ENCODE measurements at regions not wholly inside any gene's neighbourhood (a gene's known extent, or its start where the extent isn't known, plus 50 kb on each side); places are given as distances from the start of the nearest gene placed in this dataset.

GRCh38 chr14:30158299-30158698 is 230.7 kb upstream of the PRKD1 start:
- no peaks in the 10 kb centered on the region for H3K36me3 Mint-ChIP-seq
- peaks cover 49% of the 10 kb centered on the region for H3K27me3 Mint-ChIP-seq
- peaks cover 7% of the 10 kb centered on the region for H3K4me1 Mint-ChIP-seq (ENCODE audit: unreplicated experiment)
- H3K27ac Mint-ChIP-seq: no peak overlapping the region
- H3K9me3 Mint-ChIP-seq: no peaks in the 10 kb centered on the region
- TF ChIP-seq, protein P1, sequence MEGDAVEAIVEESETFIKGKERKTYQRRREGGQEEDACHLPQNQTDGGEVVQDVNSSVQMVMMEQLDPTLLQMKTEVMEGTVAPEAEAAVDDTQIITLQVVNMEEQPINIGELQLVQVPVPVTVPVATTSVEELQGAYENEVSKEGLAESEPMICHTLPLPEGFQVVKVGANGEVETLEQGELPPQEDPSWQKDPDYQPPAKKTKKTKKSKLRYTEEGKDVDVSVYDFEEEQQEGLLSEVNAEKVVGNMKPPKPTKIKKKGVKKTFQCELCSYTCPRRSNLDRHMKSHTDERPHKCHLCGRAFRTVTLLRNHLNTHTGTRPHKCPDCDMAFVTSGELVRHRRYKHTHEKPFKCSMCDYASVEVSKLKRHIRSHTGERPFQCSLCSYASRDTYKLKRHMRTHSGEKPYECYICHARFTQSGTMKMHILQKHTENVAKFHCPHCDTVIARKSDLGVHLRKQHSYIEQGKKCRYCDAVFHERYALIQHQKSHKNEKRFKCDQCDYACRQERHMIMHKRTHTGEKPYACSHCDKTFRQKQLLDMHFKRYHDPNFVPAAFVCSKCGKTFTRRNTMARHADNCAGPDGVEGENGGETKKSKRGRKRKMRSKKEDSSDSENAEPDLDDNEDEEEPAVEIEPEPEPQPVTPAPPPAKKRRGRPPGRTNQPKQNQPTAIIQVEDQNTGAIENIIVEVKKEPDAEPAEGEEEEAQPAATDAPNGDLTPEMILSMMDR (conservative IDR thresholded peaks at IDR 0.05): no peak
- H3K4me3 Mint-ChIP-seq: no peak overlapping the region
- DNase-seq (ENCODE audit: extremely low spot score, unreplicated experiment): no peak

DNA sequence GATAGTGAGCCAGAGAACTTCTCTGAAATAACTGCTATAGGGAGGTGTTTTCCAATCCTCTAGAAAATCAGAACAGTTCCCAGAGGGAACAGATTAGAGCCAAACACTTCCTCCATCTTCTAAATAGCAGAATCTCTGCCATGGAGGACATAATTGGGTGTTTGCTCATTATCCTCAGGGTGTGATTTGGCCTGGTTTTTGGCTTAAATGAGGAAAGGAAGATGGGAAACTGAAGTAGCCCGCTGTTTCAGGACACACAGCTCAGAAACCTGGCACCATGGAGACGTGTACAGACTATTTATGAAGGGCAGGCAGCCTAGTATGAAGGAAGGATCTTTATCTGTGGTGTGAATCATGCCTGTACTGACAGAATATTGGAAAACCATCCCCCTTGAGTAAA is 231.7 kb upstream of the PRKD1 start:
- Mint-ChIP-seq H3K4me3 (no peak overlapping the region), H3K4me1 (ENCODE audit: unreplicated experiment) (peaks cover 7% of the 10 kb centered on the region), H3K36me3 (no peaks in the 10 kb centered on the region), H3K27me3 (peaks cover 48% of the 10 kb centered on the region), H3K9me3 (no peaks in the 10 kb centered on the region), H3K27ac (no peak overlapping the region)
- TF ChIP-seq, protein P1 (conservative IDR thresholded peaks at IDR 0.05): no peak
- no peak for DNase-seq (ENCODE audit: extremely low spot score, unreplicated experiment)

DNA sequence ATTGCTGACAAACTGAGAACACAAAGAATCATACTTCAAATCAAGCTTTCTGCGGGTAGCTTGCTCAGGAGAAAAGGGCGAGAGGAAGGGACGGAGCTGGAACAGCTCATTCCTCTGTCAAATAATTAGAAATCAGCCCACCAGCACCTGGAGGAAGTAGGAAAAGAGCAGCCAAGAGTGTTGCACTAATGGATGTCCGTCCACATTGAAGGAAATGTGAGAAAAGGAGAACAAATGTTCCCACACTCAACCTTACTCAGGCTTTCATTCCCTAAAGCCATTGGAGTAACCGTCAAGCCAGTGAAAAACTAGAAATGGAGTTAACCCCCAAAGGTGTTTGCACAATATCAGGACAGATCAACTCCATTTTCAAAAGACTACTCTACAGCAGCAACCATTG is 233.0 kb upstream of the PRKD1 start:
- Mint-ChIP-seq H3K27me3 (peaks cover 47% of the 10 kb centered on the region), H3K36me3 (no peaks in the 10 kb centered on the region), H3K4me3 (no peak overlapping the region)

DNA sequence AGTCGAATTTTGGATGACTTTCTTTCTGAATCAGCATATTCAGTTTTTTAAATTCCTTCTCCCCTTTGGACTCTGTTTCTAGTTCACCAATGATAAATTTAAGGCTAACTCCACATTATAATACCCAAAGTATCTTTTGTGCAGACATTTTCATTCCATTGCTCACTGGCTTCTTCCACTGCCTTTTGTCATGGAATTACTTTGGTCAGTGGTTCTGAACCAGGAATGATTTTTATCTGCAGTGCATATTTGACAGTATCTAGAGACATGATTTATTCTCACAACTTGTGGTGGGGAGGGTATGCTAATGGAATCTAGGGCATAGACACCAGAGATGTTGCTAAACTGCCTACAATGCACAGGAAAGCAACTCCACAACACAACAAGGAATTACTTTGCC is 234.4 kb upstream of the PRKD1 start:
- no peak for DNase-seq (ENCODE audit: extremely low spot score, unreplicated experiment)
- H3K4me1 Mint-ChIP-seq (ENCODE audit: unreplicated experiment): no peaks in the 10 kb centered on the region
- H3K4me3 Mint-ChIP-seq: no peak overlapping the region

More for the DNA sequence above, 233.0 kb upstream of the PRKD1 start:
- DNase-seq (ENCODE audit: extremely low spot score, unreplicated experiment): no peak
- Mint-ChIP-seq H3K4me1 (ENCODE audit: unreplicated experiment) (peaks cover 7% of the 10 kb centered on the region), H3K9me3 (no peaks in the 10 kb centered on the region), H3K27ac (no peak overlapping the region)
- TF ChIP-seq, protein P1 (conservative IDR thresholded peaks at IDR 0.05): no peak

DNA sequence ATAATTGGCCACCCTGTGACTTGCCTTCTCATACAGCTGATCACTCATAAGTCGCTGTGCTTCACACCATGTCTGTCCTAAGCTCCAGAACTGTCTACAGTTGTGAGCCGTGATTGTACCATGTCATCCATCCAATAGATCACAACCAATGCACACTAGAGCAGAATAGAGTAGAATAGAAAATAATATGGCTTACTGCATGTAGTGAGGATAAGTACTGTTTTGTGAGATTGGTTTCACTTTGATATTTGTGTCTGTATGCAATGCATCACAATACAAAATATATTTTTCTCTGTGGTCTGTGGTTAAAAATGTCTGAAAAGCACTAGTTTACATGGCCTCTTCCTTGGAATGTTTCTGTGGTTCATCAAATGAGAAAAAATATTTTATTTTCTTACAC is 237.6 kb upstream of the PRKD1 start:
- Mint-ChIP-seq H3K27ac (no peak overlapping the region), H3K4me1 (ENCODE audit: unreplicated experiment) (no peaks in the 10 kb centered on the region), H3K9me3 (no peaks in the 10 kb centered on the region), H3K27me3 (peaks cover 27% of the 10 kb centered on the region), H3K36me3 (no peaks in the 10 kb centered on the region), H3K4me3 (no peak overlapping the region)
- DNase-seq (ENCODE audit: extremely low spot score, unreplicated experiment): no peak
- TF ChIP-seq, protein P1 (conservative IDR thresholded peaks at IDR 0.05): no peak

More for the DNA sequence above, 234.4 kb upstream of the PRKD1 start:
- Mint-ChIP-seq H3K36me3 (no peaks in the 10 kb centered on the region), H3K27me3 (peaks cover 44% of the 10 kb centered on the region), H3K27ac (no peak overlapping the region), H3K9me3 (no peaks in the 10 kb centered on the region)
- TF ChIP-seq, protein P1 (conservative IDR thresholded peaks at IDR 0.05): no peak

GRCh38 chr14:30177781-30178180 is 250.1 kb upstream of the PRKD1 start:
- no peak overlapping the region for H3K4me3 Mint-ChIP-seq
- H3K36me3 Mint-ChIP-seq: no peaks in the 10 kb centered on the region
- no peak for DNase-seq (ENCODE audit: extremely low spot score, unreplicated experiment)
- H3K27me3 Mint-ChIP-seq: no peaks in the 10 kb centered on the region
- no peaks in the 10 kb centered on the region for H3K9me3 Mint-ChIP-seq
- H3K4me1 Mint-ChIP-seq (ENCODE audit: unreplicated experiment): no peaks in the 10 kb centered on the region
- no peak overlapping the region for H3K27ac Mint-ChIP-seq
- TF ChIP-seq, protein P1 (conservative IDR thresholded peaks at IDR 0.05): no peak

Data from type B pancreatic cell (in vitro differentiated cells).